NCI-H1092 (cell line): ENCODE measurements at regions not wholly inside any gene's neighbourhood (a gene's known extent, or its start where the extent isn't known, plus 50 kb on each side); places are given as distances from the start of the nearest gene placed in this dataset.
A peak's percentile ranks its signal among the peaks of the same experiment; 100 is the strongest.
"Not testable (repeated sequence)": the region's sequence is repeated elsewhere in the genome, so short reads cannot be mapped to it uniquely, and the experiment has no call there.

Experiments
- DNase-seq: peaks from one replicate; lab custom pipeline; 2025; lab: John Stamatoyannopoulos, UW

DNA sequence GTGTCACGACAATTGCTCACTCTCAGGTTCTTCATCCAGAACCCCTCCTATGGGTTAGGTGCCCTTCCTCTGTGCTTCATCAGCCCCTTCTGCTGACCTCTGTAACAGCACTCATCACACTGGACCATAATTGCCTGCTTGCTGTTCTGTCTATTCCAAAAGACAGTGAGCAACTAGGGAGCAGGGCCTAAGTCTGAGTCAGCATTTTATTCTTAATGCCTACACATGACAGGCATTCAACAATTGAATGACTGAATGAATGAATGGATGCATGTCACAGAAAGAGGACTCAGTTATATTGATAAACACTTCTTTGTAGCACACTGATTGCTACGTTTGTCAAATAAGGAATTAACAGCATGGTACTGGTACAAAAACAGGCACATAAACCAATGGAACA lies 317.0 kb downstream of the ZIC3 start:
- DNase-seq: no peak

- DNase-seq: not testable (repeated sequence)
Observed at GRCh38 chrX:137884813-137885212, 318.9 kb downstream of the ZIC3 start.

DNA sequence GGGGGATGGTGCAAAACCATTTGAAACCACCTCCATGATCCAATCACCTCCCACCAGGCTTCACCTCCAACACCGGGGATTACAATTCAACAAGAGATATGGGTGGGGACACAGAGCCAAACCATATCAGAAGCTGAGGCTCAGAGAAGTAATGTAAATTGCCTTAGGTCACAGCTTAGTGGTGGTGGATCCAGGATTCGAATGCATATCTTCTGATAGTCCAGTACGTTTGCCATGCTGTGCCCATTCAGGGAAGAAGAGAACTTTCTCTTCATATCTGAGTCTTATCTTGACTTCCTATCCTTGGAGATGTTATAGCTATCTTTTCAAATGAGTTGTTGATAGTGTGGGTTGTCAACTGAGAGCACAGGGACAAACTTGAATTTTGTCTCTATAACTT lies 325.5 kb downstream of the ZIC3 start:
- DNase-seq: no peak

DNA sequence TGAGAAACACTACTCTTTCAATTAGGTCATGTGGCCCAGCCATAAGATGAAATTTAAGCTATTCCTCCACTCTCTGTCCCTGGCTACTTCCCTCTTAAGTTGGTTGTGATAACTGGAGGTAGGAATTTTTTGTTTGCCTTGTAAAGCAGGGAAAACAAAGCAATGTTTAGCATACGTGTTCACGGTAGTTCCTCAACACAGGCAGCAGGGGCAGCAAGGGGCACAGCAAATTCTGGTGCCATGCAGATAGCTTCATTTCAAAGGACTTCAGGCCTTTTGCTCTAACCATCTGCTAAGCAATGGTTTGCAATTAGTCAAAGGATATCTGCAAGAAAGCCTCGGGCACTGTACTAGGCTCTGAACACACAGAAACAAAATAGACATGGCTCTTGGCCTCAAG lies 330.2 kb downstream of the ZIC3 start:
- no peak for DNase-seq

DNA sequence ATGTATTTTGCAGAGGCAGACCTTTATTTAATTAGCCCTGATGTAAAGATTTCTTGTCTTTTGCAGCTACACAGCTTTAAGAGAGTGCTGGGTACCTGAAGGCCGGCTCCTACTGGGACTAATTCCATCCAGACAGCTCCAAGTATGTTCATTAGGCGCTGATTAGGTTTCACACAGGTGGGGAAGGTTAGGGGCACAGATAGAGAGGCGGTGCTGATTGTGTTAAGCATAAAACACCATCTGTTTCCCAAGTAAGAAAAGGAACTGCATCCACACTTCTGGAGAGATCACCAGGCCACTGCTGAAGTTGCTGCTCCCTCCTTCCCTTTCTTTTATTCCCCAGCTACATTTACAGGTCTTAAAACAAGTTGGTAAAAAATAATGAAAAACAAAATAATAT lies 349.5 kb downstream of the ZIC3 start:
- peak; percentile 18 for DNase-seq

GRCh38 chrX:137916090-137916746 lies 350.3 kb downstream of the ZIC3 start:
- peak; percentile 66 for DNase-seq

GRCh38 chrX:137926090-137926489 lies 360.2 kb downstream of the ZIC3 start:
- DNase-seq: peak; percentile 15

DNA sequence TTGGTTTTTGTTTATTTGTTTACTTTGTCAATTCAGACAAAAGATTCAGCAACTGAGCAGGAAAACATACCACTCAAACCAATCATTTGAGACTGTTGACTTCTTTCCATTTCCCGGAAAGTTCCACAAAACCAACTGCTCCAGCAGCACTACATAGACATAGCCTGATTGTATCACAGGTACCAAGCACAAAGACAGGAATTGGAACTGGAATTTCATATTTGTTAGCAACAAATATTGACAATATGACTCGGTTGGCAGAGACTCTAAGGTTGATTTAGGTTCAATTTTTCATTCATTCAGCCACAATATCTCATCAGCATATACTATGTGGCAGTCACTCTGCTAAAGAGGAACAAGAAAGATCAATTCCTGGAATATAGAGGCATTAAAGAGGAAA lies 364.0 kb downstream of the ZIC3 start:
- DNase-seq: no peak

DNA sequence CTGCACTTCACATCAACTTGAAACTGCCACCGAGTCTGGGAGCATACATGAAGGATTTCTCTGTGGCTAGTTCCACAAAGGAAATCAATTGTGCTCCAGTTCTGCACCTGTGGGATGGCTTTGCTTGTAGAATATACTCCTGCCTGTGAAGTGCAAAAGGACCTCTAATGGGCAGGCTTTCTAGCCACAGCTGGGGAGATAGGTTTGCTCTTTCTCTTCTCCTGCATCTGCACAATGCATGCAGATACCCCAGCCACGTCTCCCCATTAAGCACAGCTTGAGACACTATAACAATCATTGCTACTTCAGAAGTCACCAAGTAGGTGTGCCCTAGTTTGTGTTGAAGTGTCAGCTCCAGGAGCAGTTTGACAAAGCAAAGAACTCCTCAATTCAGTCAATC lies 364.6 kb downstream of the ZIC3 start:
- no peak for DNase-seq

DNA sequence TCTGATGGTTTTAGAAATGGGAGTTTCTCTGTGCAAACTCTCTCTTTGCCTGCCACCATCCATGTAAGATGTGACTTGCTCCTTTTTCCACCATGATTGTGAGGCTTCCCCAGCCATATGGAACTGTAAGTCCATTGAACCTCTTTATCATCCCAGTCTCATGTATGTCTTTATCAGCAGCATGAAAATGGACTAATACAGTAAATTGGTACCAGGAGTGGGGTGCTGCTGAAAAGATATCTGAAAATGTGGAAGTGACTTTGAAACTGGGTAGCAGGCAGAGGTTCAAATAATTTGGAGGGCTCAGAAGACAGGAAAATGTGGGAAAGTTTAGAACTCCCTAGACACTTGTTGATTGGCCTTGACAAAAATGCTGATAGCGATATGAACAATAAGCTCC lies 368.3 kb downstream of the ZIC3 start:
- DNase-seq: not testable (repeated sequence)

- not testable (repeated sequence) for DNase-seq
Observed at GRCh38 chrX:137934887-137935286, 369.0 kb downstream of the ZIC3 start.

GRCh38 chrX:137945470-137945869 lies 379.5 kb downstream of the ZIC3 start:
- peak; percentile 57 for DNase-seq

DNA sequence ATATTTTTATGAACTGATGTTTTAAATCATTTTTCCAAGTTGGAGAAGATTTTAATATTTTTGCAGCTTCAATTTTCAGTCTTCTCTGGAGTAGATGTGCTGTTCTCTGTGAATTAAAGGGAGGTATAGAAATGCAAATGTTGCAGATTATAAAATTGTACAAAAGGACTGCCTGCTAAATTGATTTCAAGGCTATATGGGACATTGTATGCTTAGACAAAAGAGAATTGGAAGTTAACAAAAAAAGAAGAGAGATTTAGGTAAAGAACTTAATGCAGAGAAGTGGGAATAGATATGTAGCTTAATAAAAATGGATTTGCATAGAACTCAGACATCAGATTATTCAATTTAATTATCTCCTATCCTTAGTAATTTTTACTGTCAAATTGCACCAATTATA lies 403.3 kb downstream of the ZIC3 start:
- DNase-seq: no peak

DNA sequence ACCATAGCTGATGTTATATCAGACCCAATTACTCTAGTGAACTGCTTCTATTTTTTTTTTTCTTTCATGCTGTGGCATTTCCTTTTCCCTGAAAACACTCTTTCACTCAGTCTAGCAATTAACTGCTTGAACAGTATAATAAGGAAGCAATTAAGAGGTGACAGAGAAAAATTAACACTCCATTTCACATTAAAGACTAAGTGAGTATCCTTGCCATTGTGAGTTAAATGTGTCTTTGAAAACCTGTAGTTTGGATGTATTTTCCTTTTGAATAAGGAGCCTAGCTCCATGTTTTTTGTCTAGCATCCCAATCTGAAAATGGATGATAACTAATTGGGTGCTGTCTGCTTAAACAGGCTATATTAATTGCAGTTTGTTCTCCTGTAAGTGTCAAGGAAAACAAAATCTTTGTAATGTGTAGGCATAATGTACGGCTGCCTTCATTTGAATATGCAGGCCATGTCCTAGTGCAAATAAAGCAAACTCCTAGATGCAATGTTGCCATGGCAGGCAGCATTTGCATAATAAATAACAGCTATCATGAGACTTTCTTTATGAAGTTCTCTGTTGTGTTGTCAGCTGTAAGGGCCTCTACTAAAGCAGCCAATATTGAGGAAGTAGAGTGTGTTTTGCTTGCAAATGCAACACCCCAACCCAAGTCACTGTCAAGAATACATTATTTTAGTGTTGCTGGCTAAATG lies 416.7 kb downstream of the ZIC3 start:
- DNase-seq: no peak

DNA sequence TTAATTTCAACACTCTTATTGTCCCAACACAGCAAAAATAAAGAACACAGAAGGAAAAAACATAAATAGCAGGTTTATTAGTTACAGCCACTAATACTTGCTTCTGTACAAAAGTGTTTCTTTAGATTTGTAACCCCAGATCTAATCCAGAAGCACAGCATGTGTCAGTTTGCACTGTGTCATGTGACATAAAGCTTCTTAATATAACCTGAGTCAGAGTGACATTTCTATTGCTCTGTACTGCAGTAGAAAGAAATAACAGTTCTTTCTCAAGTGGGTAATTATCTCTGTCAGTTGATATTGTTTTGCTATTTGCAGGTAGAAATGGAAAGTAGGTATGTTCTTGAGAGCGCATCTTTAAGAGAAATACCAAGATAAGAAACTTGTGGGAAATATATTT lies 422.5 kb downstream of the ZIC3 start:
- DNase-seq: no peak

DNA sequence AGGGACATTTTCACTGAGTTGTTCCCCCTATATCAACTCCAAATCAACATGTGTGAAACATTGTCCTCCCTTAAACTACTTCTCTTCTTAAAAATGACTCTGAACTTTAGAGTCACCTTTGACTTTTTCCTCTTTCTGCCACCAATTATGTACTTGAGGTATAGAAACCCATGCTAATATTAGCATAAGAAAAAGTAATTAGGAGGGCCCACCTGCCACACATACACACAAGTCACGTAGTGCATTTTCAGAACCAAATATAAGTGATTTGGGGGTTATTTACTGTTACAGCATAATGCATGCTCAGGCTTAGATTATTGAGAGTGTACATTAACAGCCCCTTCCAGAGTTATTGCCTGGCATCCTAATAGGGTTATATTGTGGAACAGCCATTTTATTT lies 432.7 kb downstream of the ZIC3 start:
- DNase-seq: no peak

DNA sequence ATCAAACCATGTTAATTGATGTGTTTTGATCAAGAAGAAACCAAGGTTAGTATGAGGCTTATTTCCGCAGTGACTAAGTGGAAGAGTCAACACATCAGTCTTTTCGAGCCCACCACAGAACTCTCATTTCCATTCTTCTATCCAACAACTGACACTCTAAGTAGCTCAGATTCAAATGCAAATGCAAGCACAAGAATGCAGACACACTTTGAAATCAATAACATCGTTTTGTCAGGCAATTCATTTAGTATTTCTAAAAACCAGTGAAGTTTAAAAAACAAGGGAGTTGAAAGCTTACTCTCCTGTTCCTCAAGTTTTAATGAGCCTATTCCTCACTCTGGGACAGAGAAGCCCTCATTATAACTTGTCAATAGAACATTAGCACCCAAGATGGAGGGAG lies 433.1 kb downstream of the ZIC3 start:
- no peak for DNase-seq

GRCh38 chrX:137999552-137999951 lies 433.6 kb downstream of the ZIC3 start:
- DNase-seq: no peak

GRCh38 chrX:138001226-138001625 lies 435.3 kb downstream of the ZIC3 start:
- no peak for DNase-seq

- DNase-seq: no peak
Observed at GRCh38 chrX:138006180-138006579, 440.3 kb downstream of the ZIC3 start.

DNA sequence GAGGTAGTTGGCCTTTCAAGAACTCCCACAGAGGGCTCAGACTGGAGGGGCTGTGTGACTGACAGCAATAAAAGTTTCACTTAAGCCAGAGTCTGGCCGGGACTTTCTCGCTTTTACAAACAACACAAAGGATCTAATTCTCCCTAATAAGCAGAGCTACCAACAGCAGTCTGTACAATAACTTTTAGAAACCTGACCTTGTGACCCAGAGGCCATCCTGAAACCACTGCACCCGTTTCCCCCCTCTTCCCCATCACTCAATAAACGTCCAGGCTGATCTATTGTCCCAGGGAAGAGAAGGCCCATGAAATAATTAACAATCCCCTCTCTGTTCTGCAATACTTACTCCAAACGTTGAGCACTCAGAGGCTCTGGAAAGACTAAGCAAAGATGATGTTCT lies 442.4 kb downstream of the ZIC3 start:
- DNase-seq: no peak

- no peak for DNase-seq
Observed at GRCh38 chrX:138011468-138011867, 445.5 kb downstream of the ZIC3 start.

GRCh38 chrX:138014577-138014976 lies 448.6 kb downstream of the ZIC3 start:
- no peak for DNase-seq
